GM12878 (cell line): ENCODE measurements at regions not wholly inside any gene's neighbourhood (a gene's known extent, or its start where the extent isn't known, plus 50 kb on each side); places are given as distances from the start of the nearest gene placed in this dataset.

Experiments
- ATAC-seq: fragments of 200-7000 bp; cut with Tn5 transposase; 3 replicates; pipeline ENCODE4 v1.9.1; 2020; ENCODE audit warnings: mild to moderate bottlenecking, moderate library complexity
- BruUV-seq: library from RNA; stranded (reverse); fragments of 400-500 nt; replicated peaks from 2 replicates; lab custom pipeline; 2021; lab: Mats Ljungman, UMichigan
- CTCF ChIA-PET: fragments of 300-600 bp; sonication (Branson Sonifier 250); formaldehyde crosslinking; extraction: SDS; loops from one replicate; lab custom pipeline; 2021; ENCODE audit warnings: inconsistent platforms; lab: Yijun Ruan, JAX
- POLR2A ChIA-PET: fragments of 350-600 bp; formaldehyde crosslinking; extraction: SDS; loops from one replicate; lab custom pipeline; 2021; ENCODE audit warnings: inconsistent platforms; lab: Charles Lee
- RAD21 ChIA-PET: fragments of 300-600 bp; sonication (Branson Sonifier 250); formaldehyde crosslinking; loops from one replicate; lab custom pipeline; 2023; ENCODE audit warnings: antibody characterized with exemption; ENCODE audit not compliant: unreplicated experiment; lab: Charles Lee
- SMC1A ChIA-PET: fragments of 300-600 bp; sonication (Branson Sonifier 250); formaldehyde crosslinking; loops from one replicate; lab custom pipeline; 2023; ENCODE audit not compliant: unreplicated experiment, uncharacterized antibody; lab: Charles Lee
- DNase-seq: peaks from one replicate; pipeline ENCODE4 v3.0.0-alpha.2; 2011; ENCODE audit warnings: low read depth, low spot score
- FAIRE-seq: peaks from 3 replicates; lab custom pipeline; 2011; peaks lifted over from hg19 to GRCh38; lab: Jason Lieb, UNC
- H2AFZ ChIP-seq: 2 replicates; pipeline ENCODE4 v1.6.0; 2011; ENCODE audit warnings: low read depth, low read length, control low read depth; ENCODE audit not compliant: control insufficient read depth
- H3K27ac ChIP-seq: 2 replicates; pipeline ENCODE4 v1.5.1; 2011; ENCODE audit warnings: control low read depth; ENCODE audit not compliant: control insufficient read depth, insufficient read depth
- H3K27me3 ChIP-seq, 2 experiments: replicated peaks in 1 of 2; 2 replicates each; pipeline versions ENCODE4 v1.6.0 to v1.6.1; 2011; ENCODE audit warnings: low read length in 1 of 2; ENCODE audit not compliant: control insufficient read depth in 2 of 2, insufficient read depth in 2 of 2
- H3K36me3 ChIP-seq, 2 experiments: 2 replicates each; pipeline ENCODE4 v1.5.1; 2011; ENCODE audit warnings: low read length in 1 of 2; ENCODE audit not compliant: control insufficient read depth in 2 of 2, insufficient read depth in 2 of 2
- H3K4me1 ChIP-seq: 2 replicates; pipeline ENCODE4 v1.6.1; 2011; ENCODE audit warnings: mild to moderate bottlenecking, low read length, moderate library complexity, mixed read lengths; ENCODE audit not compliant: control insufficient read depth, insufficient read depth
- H3K4me2 ChIP-seq: 2 replicates; pipeline ENCODE4 v1.6.0; 2011; ENCODE audit warnings: control low read depth; ENCODE audit not compliant: control insufficient read depth, insufficient read depth
- H3K4me3 ChIP-seq: fragments of 200-600 bp; sonication (generic); 2 replicates; pipeline ENCODE4 v1.5.1; 2016
- H3K79me2 ChIP-seq: 2 replicates; pipeline ENCODE4 v1.6.0; 2011; ENCODE audit warnings: low read length; ENCODE audit not compliant: control insufficient read depth, insufficient read depth
- H3K9ac ChIP-seq: 2 replicates; pipeline ENCODE4 v1.8.0; 2011; ENCODE audit warnings: low read length, control low read depth, mixed read lengths; ENCODE audit not compliant: control insufficient read depth, insufficient read depth
- H3K9me3 ChIP-seq: replicated peaks from 3 replicates; pipeline ENCODE4 v1.5.1; 2011; ENCODE audit warnings: mild to moderate bottlenecking, low read length; ENCODE audit not compliant: control insufficient read depth, insufficient read depth
- H4K20me1 ChIP-seq: 2 replicates; pipeline ENCODE4 v1.6.0; 2011; ENCODE audit not compliant: control insufficient read depth, insufficient read depth
- CBX3 ChIP-seq: fragments of 200-600 bp; sonication (generic); IDR thresholded peaks from 2 replicates; pipeline ENCODE4 v1.6.1; 2016; ENCODE audit warnings: low read depth, borderline replicate concordance
- FOS ChIP-seq: IDR thresholded peaks from 3 replicates; pipeline ENCODE4 v1.6.1; 2011; ENCODE audit warnings: borderline replicate concordance; ENCODE audit not compliant: insufficient read length; ENCODE audit errors: extremely low read depth
- IKZF1 ChIP-seq: fragments of 450-650 bp; conservative IDR thresholded peaks from 2 replicates; pipeline ENCODE4 v1.6.1; 2017; ENCODE audit warnings: antibody characterized with exemption, mild to moderate bottlenecking
- JUND ChIP-seq: IDR thresholded peaks from 2 replicates; pipeline ENCODE4 v1.6.1; 2012; ENCODE audit warnings: low read depth, mild to moderate bottlenecking, low read length, improper control_type of control experiment, moderate library complexity
- NRF1 ChIP-seq: conservative IDR thresholded peaks from 2 replicates; pipeline ENCODE4 v1.6.1; 2011; ENCODE audit warnings: mild to moderate bottlenecking, low read depth, low read length, improper control_type of control experiment
- PBX3 ChIP-seq: IDR thresholded peaks from 2 replicates; pipeline ENCODE4 v1.6.1; 2011; ENCODE audit warnings: mild to moderate bottlenecking, low read depth, low read length, moderate library complexity; ENCODE audit not compliant: insufficient replicate concordance
- REST ChIP-seq: IDR thresholded peaks from 2 replicates; pipeline ENCODE4 v1.6.1; 2012; ENCODE audit warnings: mild to moderate bottlenecking, low read depth, low read length
- SIX5 ChIP-seq: IDR thresholded peaks from 2 replicates; pipeline ENCODE4 v1.6.1; 2011; ENCODE audit warnings: mild to moderate bottlenecking, low read depth, low read length, moderate library complexity; ENCODE audit not compliant: severe bottlenecking
- SMARCA5 ChIP-seq: fragments of 450-650 bp; IDR thresholded peaks from 2 replicates; pipeline ENCODE4 v1.6.1; 2017; ENCODE audit warnings: mild to moderate bottlenecking
- USF1 ChIP-seq: IDR thresholded peaks from 2 replicates; pipeline ENCODE4 v1.6.1; 2011; ENCODE audit warnings: borderline replicate concordance, low read depth, mild to moderate bottlenecking, moderate library complexity, mixed read lengths, low read length; ENCODE audit not compliant: insufficient read depth; ENCODE audit errors: extremely low read length
- ZNF207 ChIP-seq: fragments of 450-650 bp; IDR thresholded peaks from 2 replicates; pipeline ENCODE4 v1.6.1; 2014; ENCODE audit warnings: antibody characterized with exemption, mild to moderate bottlenecking, borderline replicate concordance
- WGBS: methylation state at CpG from one replicate; pipeline ENCODE4 v1.1.6; 2016; ENCODE audit warnings: low lambda C conversion rate; ENCODE audit not compliant: insufficient replicate concordance, insufficient coverage; ENCODE audit errors: missing lambda C conversion rate; 5-methylcytosine and 5-hydroxymethylcytosine counted together
- in situ Hi-C: fragments of 300-500 bp; cut with MboI; formaldehyde crosslinking; loops from 9 replicates; pipeline ENCODE4 v1.14.3; 2018; ENCODE audit warnings: mixed read lengths
- intact Hi-C: fragments of 100-400 bp; cut with micrococcal nuclease; formaldehyde crosslinking; loops from one replicate; pipeline ENCODE4 v1.14.2; 2022; ENCODE audit not compliant: unreplicated experiment
- TF ChIP-seq, protein P1 (sequence below): fragments of 450-650 bp; IDR thresholded peaks from 2 replicates; pipeline ENCODE4 v1.6.1; 2017; ENCODE audit warnings: antibody characterized with exemption, mild to moderate bottlenecking, moderate library complexity

- TF ChIP-seq ZNF207 (no peak), NRF1 (no peak), SMARCA5 (no peak), JUND (no peak), SIX5 (no peak)
Observed at GRCh38 chr3:56899078-56899477, 97.3 kb upstream of the ARHGEF3 start (continued).

DNA sequence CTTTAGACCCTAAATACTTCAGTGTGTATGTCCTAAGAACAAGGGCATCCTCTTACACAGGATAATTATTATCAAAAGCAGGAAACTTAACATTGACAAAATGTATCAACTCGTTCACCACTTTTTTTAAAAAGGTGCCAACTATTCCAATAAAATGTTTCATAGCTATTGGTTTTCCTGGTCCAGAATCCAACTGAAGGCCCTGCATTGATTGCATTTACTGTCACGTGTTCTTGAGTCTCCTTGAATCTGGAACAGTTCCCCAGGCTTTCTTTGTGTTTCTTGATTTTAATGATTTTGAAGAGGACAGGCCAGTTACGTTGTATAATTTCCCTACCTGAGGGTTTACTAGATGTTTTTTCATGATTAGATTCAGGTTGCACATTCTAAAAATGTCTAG, 94.6 kb upstream of the ARHGEF3 start:
- no TSS peak for BruUV-seq
- ChIA-PET SMC1A (interaction anchor here (1.5 kb wide), 1 partner anchor 21 kb away, joined by 4 read pairs; no protein-coding TSS in a partner anchor), POLR2A (no interaction called here), RAD21 (interaction anchor here (0.8 to 1.0 kb wide), 2 partner anchors 18 to 21 kb away, joined by 3 read pairs; no protein-coding TSS in a partner anchor), CTCF (no interaction called here)
- TF ChIP-seq REST (no peak), CBX3 (no peak), FOS (no peak), IKZF1 (no peak), PBX3 (no peak), USF1 (no peak)
- TF ChIP-seq, protein P1, sequence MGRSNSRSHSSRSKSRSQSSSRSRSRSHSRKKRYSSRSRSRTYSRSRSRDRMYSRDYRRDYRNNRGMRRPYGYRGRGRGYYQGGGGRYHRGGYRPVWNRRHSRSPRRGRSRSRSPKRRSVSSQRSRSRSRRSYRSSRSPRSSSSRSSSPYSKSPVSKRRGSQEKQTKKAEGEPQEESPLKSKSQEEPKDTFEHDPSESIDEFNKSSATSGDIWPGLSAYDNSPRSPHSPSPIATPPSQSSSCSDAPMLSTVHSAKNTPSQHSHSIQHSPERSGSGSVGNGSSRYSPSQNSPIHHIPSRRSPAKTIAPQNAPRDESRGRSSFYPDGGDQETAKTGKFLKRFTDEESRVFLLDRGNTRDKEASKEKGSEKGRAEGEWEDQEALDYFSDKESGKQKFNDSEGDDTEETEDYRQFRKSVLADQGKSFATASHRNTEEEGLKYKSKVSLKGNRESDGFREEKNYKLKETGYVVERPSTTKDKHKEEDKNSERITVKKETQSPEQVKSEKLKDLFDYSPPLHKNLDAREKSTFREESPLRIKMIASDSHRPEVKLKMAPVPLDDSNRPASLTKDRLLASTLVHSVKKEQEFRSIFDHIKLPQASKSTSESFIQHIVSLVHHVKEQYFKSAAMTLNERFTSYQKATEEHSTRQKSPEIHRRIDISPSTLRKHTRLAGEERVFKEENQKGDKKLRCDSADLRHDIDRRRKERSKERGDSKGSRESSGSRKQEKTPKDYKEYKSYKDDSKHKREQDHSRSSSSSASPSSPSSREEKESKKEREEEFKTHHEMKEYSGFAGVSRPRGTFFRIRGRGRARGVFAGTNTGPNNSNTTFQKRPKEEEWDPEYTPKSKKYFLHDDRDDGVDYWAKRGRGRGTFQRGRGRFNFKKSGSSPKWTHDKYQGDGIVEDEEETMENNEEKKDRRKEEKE = no peak
- H4K20me1 ChIP-seq = no peaks in the 10 kb centered on the region
- H3K4me2 ChIP-seq = no peak overlapping the region
- no peaks in the 10 kb centered on the region; a peak in 1 of 4 replicates for H3K36me3 ChIP-seq
- no peak overlapping the region for H2AFZ ChIP-seq
- no peaks in the 10 kb centered on the region for H3K9me3 ChIP-seq
- H3K79me2 ChIP-seq = no peaks in the 10 kb centered on the region
- H3K4me3 ChIP-seq = no peak overlapping the region
- no peak overlapping the region for H3K27ac ChIP-seq
- DNase-seq = no peak
- in situ Hi-C loops = no loop called here
- no peak for FAIRE-seq
- 40% methylated on average over 3 of the region's 3 CpGs for WGBS
- no peaks in the 10 kb centered on the region for H3K27me3 ChIP-seq
- intact Hi-C loops = no loop called here
- H3K4me1 ChIP-seq = peaks cover 32% of the 10 kb centered on the region
- ATAC-seq = no peak
- H3K9ac ChIP-seq = no peak overlapping the region
